ENCODE measurements at regions not wholly inside any gene's neighbourhood (a gene's known extent, or its start where the extent isn't known, plus 50 kb on each side); places are given as distances from the start of the nearest gene placed in this dataset.

- Histone ChIP-seq H3K36me3 (ENCODE audit: control insufficient read depth, insufficient read depth, low read length) (no peaks in the 10 kb centered on the region), H2AFZ (ENCODE audit: low read length) (no peak overlapping the region), H3K27me3 (ENCODE audit: control insufficient read depth, insufficient read depth, low read length) (no peaks in the 10 kb centered on the region), H3K27ac (ENCODE audit: insufficient read depth, low read length) (no peak overlapping the region), H3K79me2 (ENCODE audit: control insufficient read depth, insufficient read depth, low read length) (no peaks in the 10 kb centered on the region), H3K4me2 (ENCODE audit: extremely low read depth, insufficient read depth, low read length) (no peak overlapping the region), H3K9ac (ENCODE audit: insufficient read depth, low read length) (no peak overlapping the region), H3K4me1 (ENCODE audit: control insufficient read depth, extremely low read depth, insufficient read depth, low read length) (no peaks in the 10 kb centered on the region), H3K4me3 (replicated peaks in 1 of 4; ENCODE audit: control extremely low read depth in 1 of 4, insufficient read depth in 1 of 4, low read depth in 3 of 4, low read length in 4 of 4) (no peak overlapping the region), H4K20me1 (ENCODE audit: control insufficient read depth, extremely low read depth, insufficient read depth, low read length) (no peaks in the 10 kb centered on the region), H3K9me3 (ENCODE audit: control insufficient read depth, insufficient read depth, low read depth, low read length) (no peaks in the 10 kb centered on the region)
- no peak for TF ChIP-seq CTCF (conservative IDR thresholded peaks at IDR 0.05 in 1 of 2, IDR thresholded peaks at IDR 0.05 in 1 of 2; ENCODE audit: low read depth in 1 of 2, low read length in 2 of 2)
- no peak for TF ChIP-seq EZH2 (IDR thresholded peaks at IDR 0.05; ENCODE audit: low read length, missing control alignments)
- no peak for DNase-seq (ENCODE audit: low read depth in 2 of 2)
These were observed 89.0 kb upstream of the CACUL1 start for GRCh38 chr10:118843647-118844265.

DNA sequence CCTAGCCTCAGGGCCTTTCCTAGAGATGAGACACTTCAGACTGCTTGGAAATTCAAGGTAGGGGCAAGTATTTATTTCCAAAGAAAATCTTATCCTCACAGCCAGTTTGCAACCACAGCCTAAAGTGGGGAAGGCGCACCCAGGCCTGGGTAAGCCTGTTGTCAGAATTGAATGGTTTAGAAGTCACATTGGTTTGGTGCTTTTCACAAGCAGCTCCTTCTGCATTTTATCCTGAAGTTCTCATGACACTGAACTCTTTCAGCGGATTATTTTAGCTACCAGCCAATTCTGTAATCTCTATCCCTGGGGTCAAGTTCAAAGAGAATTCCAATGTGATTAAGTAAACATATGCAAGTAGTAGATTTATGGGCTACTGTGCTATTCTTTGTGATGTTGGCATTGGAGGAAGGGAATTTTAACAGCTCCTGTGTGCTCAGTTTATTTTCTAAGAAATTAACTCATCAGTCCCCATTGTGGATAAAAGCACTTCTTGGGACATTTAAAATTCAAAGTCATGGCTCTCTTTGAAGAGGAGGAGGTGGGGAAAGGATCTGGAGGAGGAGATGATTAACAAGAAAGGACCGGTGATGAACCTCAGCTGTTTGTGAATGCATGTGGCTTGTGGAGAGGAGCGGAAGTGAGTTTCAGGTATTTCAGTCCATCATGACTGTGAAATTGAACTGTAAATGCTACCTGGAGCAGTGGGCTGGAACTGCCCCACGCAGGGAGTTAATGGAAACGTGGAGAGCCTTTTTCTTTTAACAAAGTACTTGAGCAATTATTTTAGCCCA lies 90.2 kb upstream of the CACUL1 start:
- TF ChIP-seq EZH2 (IDR thresholded peaks at IDR 0.05; ENCODE audit: low read length, missing control alignments): no peak
- no peak for TF ChIP-seq CTCF (conservative IDR thresholded peaks at IDR 0.05 in 1 of 2, IDR thresholded peaks at IDR 0.05 in 1 of 2; ENCODE audit: low read depth in 1 of 2, low read length in 2 of 2)
- Histone ChIP-seq H3K9me3 (ENCODE audit: control insufficient read depth, insufficient read depth, low read depth, low read length) (no peaks in the 10 kb centered on the region), H3K4me3 (replicated peaks in 1 of 4; ENCODE audit: control extremely low read depth in 1 of 4, insufficient read depth in 1 of 4, low read depth in 3 of 4, low read length in 4 of 4) (no peak overlapping the region), H3K4me2 (ENCODE audit: extremely low read depth, insufficient read depth, low read length) (no peak overlapping the region), H3K79me2 (ENCODE audit: control insufficient read depth, insufficient read depth, low read length) (no peaks in the 10 kb centered on the region), H3K9ac (ENCODE audit: insufficient read depth, low read length) (no peak overlapping the region), H2AFZ (ENCODE audit: low read length) (no peak overlapping the region), H3K27me3 (ENCODE audit: control insufficient read depth, insufficient read depth, low read length) (no peaks in the 10 kb centered on the region), H3K4me1 (ENCODE audit: control insufficient read depth, extremely low read depth, insufficient read depth, low read length) (no peaks in the 10 kb centered on the region), H3K27ac (ENCODE audit: insufficient read depth, low read length) (no peak overlapping the region), H3K36me3 (ENCODE audit: control insufficient read depth, insufficient read depth, low read length) (no peaks in the 10 kb centered on the region), H4K20me1 (ENCODE audit: control insufficient read depth, extremely low read depth, insufficient read depth, low read length) (no peaks in the 10 kb centered on the region)
- DNase-seq (ENCODE audit: low read depth in 2 of 2): peak in 1 of 2 donors; percentile 67

- H3K4me3 ChIP-seq (replicated peaks in 1 of 4; ENCODE audit: control extremely low read depth in 1 of 4, insufficient read depth in 1 of 4, low read depth in 3 of 4, low read length in 4 of 4): no peak overlapping the region
- H3K4me1 ChIP-seq (ENCODE audit: control insufficient read depth, extremely low read depth, insufficient read depth, low read length): no peaks in the 10 kb centered on the region
- H3K36me3 ChIP-seq (ENCODE audit: control insufficient read depth, insufficient read depth, low read length): no peaks in the 10 kb centered on the region
- H3K79me2 ChIP-seq (ENCODE audit: control insufficient read depth, insufficient read depth, low read length): no peaks in the 10 kb centered on the region
- H3K9me3 ChIP-seq (ENCODE audit: control insufficient read depth, insufficient read depth, low read depth, low read length): no peaks in the 10 kb centered on the region
- no peak overlapping the region for H3K4me2 ChIP-seq (ENCODE audit: extremely low read depth, insufficient read depth, low read length)
- no peak for DNase-seq (ENCODE audit: low read depth in 2 of 2)
- TF ChIP-seq EZH2 (IDR thresholded peaks at IDR 0.05; ENCODE audit: low read length, missing control alignments): no peak
- TF ChIP-seq CTCF (conservative IDR thresholded peaks at IDR 0.05 in 1 of 2, IDR thresholded peaks at IDR 0.05 in 1 of 2; ENCODE audit: low read depth in 1 of 2, low read length in 2 of 2): no peak
- no peak overlapping the region for H3K9ac ChIP-seq (ENCODE audit: insufficient read depth, low read length)
- H3K27me3 ChIP-seq (ENCODE audit: control insufficient read depth, insufficient read depth, low read length): no peaks in the 10 kb centered on the region
- no peak overlapping the region for H3K27ac ChIP-seq (ENCODE audit: insufficient read depth, low read length)
- no peak overlapping the region for H2AFZ ChIP-seq (ENCODE audit: low read length)
- H4K20me1 ChIP-seq (ENCODE audit: control insufficient read depth, extremely low read depth, insufficient read depth, low read length): no peaks in the 10 kb centered on the region
These were observed 91.0 kb upstream of the CACUL1 start for GRCh38 chr10:118845776-118846175.

Data from fibroblast of lung (primary cell).